NCI-H460 (cell line): ENCODE measurements at regions not wholly inside any gene's neighbourhood (a gene's known extent, or its start where the extent isn't known, plus 50 kb on each side); places are given as distances from the start of the nearest gene placed in this dataset.
"Not testable (repeated sequence)": the region's sequence is repeated elsewhere in the genome, so short reads cannot be mapped to it uniquely, and the experiment has no call there.

Experiments
- DNase-seq: peaks from one replicate; pipeline ENCODE4 v3.0.0-alpha.2; 2016; ENCODE audit warnings: low read depth; ENCODE audit errors: extremely low read depth

- no peak for DNase-seq
Observed at GRCh38 chr18:995629-996028, 91.0 kb downstream of the ADCYAP1 start.

DNA sequence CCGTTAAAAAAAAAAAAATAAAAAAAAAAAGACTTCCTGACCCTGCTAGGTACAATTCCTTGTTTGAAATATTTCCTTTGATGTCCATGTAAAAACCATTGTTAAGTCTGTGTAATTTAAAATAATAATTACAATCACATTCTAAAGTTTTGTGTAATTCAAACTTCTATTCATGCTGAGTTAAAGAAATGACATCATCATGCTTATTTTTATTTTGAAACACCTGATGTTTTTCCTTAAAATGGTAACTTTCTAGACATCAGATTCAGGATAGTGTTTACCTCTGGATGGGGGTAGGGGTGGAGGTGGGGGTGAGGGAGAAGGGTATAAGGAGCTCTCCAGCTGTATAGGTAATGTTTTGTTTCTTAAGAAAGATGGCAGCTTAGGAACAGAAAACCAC is 92.8 kb downstream of the ADCYAP1 start:
- no peak for DNase-seq

- no peak for DNase-seq
Observed at GRCh38 chr18:998936-999335, 94.3 kb downstream of the ADCYAP1 start.

- no peak for DNase-seq
Observed at GRCh38 chr18:1002653-1003178, 98.0 kb downstream of the ADCYAP1 start.

DNA sequence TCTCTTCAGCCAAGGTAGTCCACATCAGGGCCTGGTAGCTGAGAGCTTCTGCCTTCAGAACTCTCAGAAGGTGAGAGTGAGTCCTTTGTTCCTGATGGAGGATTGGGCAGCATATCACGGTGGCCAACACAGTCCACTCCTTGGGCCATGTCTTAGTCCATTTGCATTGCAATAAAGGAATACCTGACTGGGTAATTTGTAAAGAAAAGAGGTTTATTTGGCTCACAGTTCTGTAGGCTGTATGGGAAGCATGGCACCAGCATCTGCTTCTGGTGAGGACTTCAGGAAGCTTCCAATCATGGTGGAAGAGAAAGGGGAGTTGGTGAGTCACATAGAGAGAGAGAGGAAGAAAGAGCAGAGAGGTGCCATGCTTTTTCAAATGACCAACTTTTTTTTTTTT is 98.8 kb downstream of the ADCYAP1 start:
- no peak for DNase-seq

DNA sequence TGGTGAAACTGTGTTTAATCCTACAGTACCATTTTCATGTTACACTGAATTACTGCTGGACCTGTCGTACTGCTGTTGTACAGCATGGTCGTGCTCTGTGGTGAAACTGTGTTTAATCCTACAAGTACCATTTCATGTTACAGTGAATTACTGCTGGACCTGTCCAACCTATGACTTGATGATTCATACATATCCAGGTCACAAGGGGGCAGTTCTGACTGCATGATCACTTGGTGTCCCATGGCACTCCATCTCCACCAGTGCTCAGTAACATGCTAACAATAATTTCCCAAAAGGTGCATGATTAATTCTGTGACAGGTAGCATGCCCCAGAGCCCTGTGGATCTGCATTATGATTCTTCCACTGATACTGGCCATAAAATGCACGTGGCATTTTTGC is 101.6 kb downstream of the ADCYAP1 start:
- DNase-seq, result no peak

GRCh38 chr18:1006965-1007364 is 102.3 kb downstream of the ADCYAP1 start:
- DNase-seq, result no peak

DNA sequence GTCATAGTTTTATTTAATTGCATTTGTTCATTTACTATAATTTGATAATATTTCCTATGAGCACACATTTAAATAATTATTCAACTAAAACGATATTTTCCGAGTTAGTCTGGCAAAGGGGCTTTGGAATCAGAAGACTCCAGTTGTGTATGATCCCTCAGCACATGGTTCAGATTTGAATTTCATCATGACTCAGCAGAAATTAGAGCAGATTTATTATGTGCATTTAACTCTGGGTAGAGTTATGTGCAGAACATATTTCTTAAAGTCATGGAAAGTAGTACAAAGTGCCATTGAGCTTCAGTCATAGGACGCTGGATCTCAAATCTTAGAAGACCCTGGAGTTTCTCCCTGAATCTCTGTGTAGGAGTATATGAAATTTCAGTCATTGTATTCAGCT is 106.7 kb downstream of the ADCYAP1 start:
- no peak for DNase-seq

- DNase-seq, result no peak
Observed at GRCh38 chr18:1012775-1013174, 108.1 kb downstream of the ADCYAP1 start.

DNA sequence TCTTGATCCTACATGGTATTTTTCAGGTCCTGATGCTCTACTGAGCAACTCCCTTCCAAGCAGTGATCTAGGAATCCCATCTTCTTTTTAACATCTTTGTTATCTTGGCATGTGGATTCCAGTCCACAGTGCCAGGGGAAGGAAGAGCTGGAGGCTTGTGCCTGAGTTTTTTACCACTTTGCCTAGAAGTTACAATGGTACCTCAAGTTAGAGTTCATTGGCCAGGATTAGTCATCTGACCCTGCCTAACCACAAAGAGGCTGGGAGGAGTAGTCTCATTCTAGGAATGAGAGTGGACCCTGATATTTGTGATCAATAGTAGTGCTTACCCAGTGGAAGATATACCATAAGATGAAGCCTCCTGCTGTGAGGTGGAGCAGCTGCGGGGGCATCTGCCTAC is 109.3 kb downstream of the ADCYAP1 start:
- DNase-seq, result no peak

GRCh38 chr18:1014509-1014908 is 109.8 kb downstream of the ADCYAP1 start:
- no peak for DNase-seq

DNA sequence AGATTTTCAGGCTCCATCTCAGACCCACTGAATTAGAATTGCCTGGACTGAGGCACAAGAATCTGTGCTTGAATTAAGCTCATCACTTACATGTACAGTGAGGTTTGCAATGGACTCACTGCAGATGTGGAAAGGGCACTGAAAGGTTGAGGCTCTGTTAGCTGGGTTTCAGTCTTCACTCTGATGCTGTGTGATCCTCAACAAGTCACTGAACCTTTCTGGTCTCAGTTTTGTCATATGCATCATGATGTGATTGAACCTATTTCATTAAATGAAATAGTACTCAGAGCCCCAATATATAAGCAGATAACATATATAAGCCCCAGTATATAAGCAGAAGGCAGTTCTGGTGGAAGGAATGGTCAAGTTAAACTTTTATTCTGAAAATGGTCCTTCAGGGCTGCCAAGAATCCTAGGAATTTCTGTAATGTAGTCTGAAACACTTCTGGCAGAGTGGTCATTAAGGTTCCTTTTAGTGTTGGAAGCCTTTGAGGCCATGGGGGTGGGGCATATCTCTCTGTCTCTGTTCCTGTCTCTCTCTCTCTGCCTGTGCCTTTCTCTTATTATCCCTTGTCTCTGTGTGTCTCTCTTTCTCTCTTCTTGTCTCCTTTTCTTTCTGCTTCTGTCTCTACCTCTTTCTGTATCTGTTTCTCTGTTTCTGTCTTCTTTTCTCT is 110.4 kb downstream of the ADCYAP1 start:
- DNase-seq, result no peak

DNA sequence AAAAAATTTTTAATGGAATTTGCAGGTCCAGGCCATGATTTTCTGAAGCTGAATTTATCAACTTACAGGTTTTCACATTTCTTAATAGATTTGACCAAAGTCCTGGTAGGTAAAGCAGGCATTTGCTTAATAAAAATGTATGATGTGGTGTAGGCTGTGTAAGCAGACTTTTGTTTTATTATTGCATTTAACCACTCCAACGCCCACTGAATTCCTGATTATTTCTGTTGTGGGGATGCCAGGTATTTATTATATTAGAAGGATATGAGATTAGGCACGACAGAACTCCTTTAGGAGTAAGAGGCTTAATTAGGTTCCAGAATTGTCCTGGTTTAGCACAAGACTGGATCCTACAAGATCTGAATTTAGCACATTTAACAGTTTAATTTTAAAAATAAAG is 111.1 kb downstream of the ADCYAP1 start:
- DNase-seq, result no peak

DNA sequence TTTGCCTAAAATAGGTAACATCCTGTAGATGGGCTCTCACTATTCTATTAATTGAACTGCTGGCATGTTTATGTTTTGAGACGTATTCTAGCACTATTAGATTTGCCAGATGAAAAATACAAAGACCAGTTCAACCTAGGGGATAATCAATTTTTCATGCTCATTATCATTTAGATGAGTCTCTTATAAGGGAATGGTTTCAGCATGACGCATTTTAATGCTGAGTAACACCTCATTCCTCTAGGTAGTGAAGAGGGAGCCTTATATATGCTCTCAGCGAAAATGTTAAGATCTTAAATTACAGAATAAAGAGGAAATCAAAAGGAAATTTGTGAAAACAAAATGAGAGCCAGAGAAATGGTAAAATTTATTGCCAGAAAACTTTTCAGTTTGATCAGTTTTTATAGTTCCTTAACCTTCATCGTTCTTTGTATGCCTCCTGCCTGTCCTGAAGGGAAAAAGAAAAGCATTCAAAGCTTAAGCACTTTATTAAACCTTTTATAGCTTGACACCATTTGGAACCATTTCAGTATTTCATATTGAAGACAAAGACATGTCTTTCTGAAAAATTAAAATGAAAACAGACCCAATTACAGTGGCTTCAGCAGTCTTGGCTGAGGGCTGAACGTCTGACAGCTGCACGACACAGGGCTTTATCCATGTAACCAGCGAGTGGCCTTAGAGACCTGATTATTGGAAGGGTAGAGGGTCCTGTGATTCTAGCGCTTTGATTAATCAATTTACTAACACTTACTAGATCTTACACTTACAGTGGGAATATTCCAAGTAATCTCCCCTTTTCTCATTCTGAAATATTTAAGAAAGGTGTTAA is 112.8 kb downstream of the ADCYAP1 start:
- no peak for DNase-seq

GRCh38 chr18:1018181-1018681 is 113.6 kb downstream of the ADCYAP1 start:
- DNase-seq, result no peak

DNA sequence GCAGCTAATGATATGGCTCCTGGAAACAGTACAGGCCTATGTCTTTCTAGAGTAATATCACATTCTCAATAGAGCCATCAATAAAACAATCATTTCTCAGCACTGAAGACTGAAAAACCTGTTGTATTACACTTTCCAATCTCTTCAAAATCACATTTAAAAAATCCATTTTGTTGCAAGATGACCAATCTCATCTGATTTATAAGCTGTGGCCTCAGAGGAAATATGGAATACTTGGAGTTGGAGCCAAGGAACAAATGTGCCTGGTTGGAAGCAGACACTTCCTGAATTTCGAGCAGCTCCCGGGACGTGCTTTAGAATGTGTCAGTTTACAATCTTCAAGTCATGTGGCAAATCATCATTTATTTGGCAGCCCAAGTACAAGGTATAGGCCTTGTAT is 114.5 kb downstream of the ADCYAP1 start:
- no peak for DNase-seq

- no peak for DNase-seq
Observed at GRCh38 chr18:1020731-1021344, 116.2 kb downstream of the ADCYAP1 start.

DNA sequence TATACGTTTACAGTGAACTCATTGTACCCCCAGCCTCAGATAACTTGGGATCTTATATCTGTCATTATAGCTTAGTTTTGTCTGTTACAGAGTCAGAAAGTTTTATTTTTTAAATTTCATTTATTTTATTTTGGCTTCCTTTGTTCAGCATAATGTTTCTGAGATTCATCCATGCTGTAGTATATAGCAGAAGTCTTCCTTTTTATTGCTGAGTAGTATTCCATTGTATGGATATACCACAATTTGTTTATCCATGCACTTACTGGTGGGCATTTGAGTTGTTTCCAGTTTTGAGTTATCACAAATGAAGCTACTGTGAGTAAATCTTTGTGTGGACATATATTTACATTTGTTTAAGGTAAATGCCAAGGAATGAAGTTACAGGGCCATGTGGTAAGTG is 122.3 kb downstream of the ADCYAP1 start:
- no peak for DNase-seq

DNA sequence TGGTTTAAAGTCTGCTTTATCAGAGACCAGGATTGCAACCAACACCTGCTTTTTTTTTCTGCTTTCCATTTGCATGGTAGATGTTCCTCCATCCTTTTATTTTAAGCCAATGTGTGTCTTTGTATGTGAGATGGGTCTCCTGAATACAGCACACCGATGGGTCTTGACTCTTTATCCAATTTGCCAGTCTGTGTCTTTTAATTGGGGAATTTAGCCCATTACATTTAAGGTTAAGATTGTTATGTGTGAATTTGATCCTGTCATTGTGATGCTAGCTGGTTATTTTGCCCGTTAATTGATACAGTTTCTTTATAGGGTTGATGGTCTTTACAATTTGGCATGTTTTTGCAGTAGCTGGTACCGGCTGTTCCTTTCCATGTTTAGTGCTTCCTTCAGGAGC is 128.4 kb downstream of the ADCYAP1 start:
- DNase-seq, result not testable (repeated sequence)

- DNase-seq, result no peak
Observed at GRCh38 chr18:1034971-1035370, 130.3 kb downstream of the ADCYAP1 start.

- DNase-seq, result no peak
Observed at GRCh38 chr18:1036926-1037325, 132.3 kb downstream of the ADCYAP1 start.
